Gastroesophageal sphincter (tissue), 4 donors: ENCODE measurements at regions not wholly inside any gene's neighbourhood (a gene's known extent, or its start where the extent isn't known, plus 50 kb on each side); places are given as distances from the start of the nearest gene placed in this dataset.

ENCODE experiments used
- ATAC-seq: fragments of 150-250 bp; one replicate; pipeline ENCODE4 v1.9.1; 2016; ENCODE audit warnings: mild to moderate bottlenecking, moderate library complexity
- H3K27ac ChIP-seq, 4 donors: fragments of 200-600 bp; sonication (generic) in 3 of 4; 1 replicate in 3 of 4; 2 replicates in 1 of 4; pipeline ENCODE4 v1.5.1; 2016 to 2019
- H3K27me3 ChIP-seq: fragments of 200-600 bp; sonication (generic); one replicate; pipeline ENCODE4 v1.5.1; 2019
- H3K36me3 ChIP-seq, 2 donors: fragments of 200-600 bp; sonication (generic); one replicate each; pipeline ENCODE4 v1.5.1; 2019; ENCODE audit warnings: control low read depth in 1 of 2
- H3K4me1 ChIP-seq, 3 donors: fragments of 200-600 bp; sonication (generic); 1 replicate in 2 of 3; 2 replicates in 1 of 3; pipeline ENCODE4 v1.5.1; 2016 to 2019; ENCODE audit warnings: control low read depth in 2 of 3
- H3K4me3 ChIP-seq, 2 donors: fragments of 200-600 bp; sonication (generic); one replicate each; pipeline ENCODE4 v1.5.1; 2019; ENCODE audit warnings: mild to moderate bottlenecking in 1 of 2, moderate library complexity in 1 of 2
- H3K9me3 ChIP-seq, 3 donors: fragments of 200-600 bp; sonication (generic); one replicate each; pipeline ENCODE4 v1.5.1; 2017 to 2019; ENCODE audit warnings: control low read depth in 2 of 3
- EP300 ChIP-seq: sonication (generic); formaldehyde crosslinking; IDR thresholded peaks from one replicate; pipeline ENCODE4 v1.6.1; 2017; ENCODE audit warnings: antibody characterized with exemption, mild to moderate bottlenecking
- POLR2A ChIP-seq, 2 donors: fragments of 450-650 bp; IDR thresholded peaks; one replicate each; pipeline ENCODE4 v1.6.1; 2017; ENCODE audit warnings: antibody characterized with exemption in 2 of 2, mild to moderate bottlenecking in 2 of 2, moderate library complexity in 1 of 2
- POLR2AphosphoS5 ChIP-seq: sonication (generic); formaldehyde crosslinking; IDR thresholded peaks from one replicate; pipeline ENCODE4 v1.6.1; 2017; ENCODE audit warnings: antibody characterized with exemption
- WGBS, 2 donors: methylation state at CpG; one replicate each; pipeline ENCODE4 v1.1.5; 2018; ENCODE audit warnings: low coverage in 1 of 2; 5-methylcytosine and 5-hydroxymethylcytosine counted together
- TF ChIP-seq, protein P1 (sequence below), 4 experiments: fragments of 200-600 bp in 2 of 4; fragments of 450-650 bp in 2 of 4; sonication (generic) in 1 of 4; IDR thresholded peaks; one replicate each; pipeline ENCODE4 v1.5.1; 2017 to 2019; ENCODE audit warnings: antibody characterized with exemption in 4 of 4, mild to moderate bottlenecking in 2 of 4, moderate library complexity in 2 of 4

DNA sequence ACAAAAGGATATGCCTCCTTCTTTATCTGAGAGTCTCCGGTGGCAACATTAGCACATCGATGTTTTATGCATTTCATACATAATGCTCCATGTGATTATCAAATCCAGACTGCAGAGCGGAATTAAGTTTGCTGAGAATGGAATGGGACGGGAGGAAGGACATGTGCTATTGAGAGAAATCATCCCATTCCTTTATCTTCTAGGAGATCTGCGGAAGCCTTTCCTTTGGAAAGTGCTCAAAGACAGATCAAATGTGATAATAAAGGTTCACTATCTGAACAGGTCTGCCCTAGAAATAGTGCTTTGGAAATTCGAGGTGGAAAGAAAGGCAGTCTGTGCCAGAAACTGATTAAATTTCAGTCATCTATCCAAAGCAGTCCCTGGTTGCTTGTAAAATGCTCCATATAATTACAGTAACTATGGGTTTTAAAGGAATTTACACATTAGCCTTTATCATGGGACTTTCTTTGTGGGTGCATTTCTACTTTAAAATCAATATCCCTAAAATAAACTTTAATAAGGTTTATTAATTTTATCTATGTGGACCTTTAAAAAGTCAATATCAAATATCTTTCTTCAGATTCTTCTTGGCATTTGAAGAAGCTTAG is 473.5 kb upstream of the ADGRL2 start:
- no peaks in the 10 kb centered on the region for H3K9me3 ChIP-seq
- WGBS, 2 donors, result 75 to 80% methylated on average over 6 of the region's 6 CpGs
- TF ChIP-seq EP300 (no peak), POLR2A (IDR thresholded peaks at IDR 0.05) (no peak), POLR2AphosphoS5 (no peak)
- TF ChIP-seq, protein P1, sequence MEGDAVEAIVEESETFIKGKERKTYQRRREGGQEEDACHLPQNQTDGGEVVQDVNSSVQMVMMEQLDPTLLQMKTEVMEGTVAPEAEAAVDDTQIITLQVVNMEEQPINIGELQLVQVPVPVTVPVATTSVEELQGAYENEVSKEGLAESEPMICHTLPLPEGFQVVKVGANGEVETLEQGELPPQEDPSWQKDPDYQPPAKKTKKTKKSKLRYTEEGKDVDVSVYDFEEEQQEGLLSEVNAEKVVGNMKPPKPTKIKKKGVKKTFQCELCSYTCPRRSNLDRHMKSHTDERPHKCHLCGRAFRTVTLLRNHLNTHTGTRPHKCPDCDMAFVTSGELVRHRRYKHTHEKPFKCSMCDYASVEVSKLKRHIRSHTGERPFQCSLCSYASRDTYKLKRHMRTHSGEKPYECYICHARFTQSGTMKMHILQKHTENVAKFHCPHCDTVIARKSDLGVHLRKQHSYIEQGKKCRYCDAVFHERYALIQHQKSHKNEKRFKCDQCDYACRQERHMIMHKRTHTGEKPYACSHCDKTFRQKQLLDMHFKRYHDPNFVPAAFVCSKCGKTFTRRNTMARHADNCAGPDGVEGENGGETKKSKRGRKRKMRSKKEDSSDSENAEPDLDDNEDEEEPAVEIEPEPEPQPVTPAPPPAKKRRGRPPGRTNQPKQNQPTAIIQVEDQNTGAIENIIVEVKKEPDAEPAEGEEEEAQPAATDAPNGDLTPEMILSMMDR (IDR thresholded peaks at IDR 0.05), result no peak

DNA sequence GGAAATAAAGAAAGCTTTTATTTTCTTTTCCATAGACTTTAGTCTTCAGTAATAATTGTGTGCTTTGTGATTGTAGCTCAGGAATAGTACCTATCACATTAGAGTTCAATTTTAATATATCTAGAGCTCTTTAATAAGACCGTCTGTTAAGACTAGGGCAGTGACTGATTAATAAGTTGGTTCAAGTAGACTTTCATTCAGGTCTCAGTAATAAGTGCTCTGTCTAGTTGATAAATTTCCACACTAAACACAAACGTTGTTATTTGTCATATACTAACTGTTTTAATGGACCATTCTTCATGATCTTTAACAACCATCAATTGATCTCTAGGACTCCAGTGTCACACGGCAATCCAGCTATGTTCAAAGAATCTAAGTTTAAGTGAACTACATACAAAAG is 474.5 kb upstream of the ADGRL2 start:
- H3K27me3 ChIP-seq, result no peaks in the 10 kb centered on the region
- WGBS, 2 donors, result 72 to 85% methylated on average over 3 of the region's 3 CpGs
- no peaks in the 10 kb centered on the region for H3K36me3 ChIP-seq
- no peak overlapping the region for H3K4me3 ChIP-seq
- no peak for ATAC-seq
- TF ChIP-seq EP300, result no peak
- no peak for TF ChIP-seq POLR2AphosphoS5
- TF ChIP-seq, protein P1 (IDR thresholded peaks at IDR 0.05), result no peak
- TF ChIP-seq POLR2A (IDR thresholded peaks at IDR 0.05), result no peak
- H3K27ac ChIP-seq, result no peak overlapping the region
- H3K9me3 ChIP-seq, result no peaks in the 10 kb centered on the region
- no peaks in the 10 kb centered on the region for H3K4me1 ChIP-seq

More for the DNA sequence above, 473.5 kb upstream of the ADGRL2 start:
- Histone ChIP-seq H3K27ac (no peak overlapping the region), H3K27me3 (no peaks in the 10 kb centered on the region), H3K36me3 (no peaks in the 10 kb centered on the region), H3K4me1 (no peaks in the 10 kb centered on the region), H3K4me3 (no peak overlapping the region)
- ATAC-seq, result no peak

DNA sequence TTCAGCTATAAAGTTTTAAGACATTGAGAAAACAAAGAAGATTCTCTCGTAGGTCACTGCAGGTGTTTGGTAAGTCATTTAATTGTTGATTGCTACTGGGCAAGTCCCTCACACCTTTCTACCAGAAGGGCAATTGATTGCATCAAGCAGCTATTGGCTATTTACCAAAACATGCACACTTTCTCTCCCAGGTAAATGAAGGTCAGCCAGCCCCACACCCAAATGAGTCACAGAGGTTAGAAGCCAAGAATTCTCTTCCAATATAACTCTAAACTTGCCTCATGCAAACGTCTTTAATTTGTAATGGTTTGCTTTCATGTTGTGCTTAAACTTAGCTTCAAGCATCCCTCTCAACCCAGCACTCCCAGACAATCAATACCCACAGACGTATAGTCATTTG is 475.3 kb upstream of the ADGRL2 start:
- WGBS, 2 donors, result 63 to 67% methylated on average over 2 to 3 of the region's 3 CpGs

DNA sequence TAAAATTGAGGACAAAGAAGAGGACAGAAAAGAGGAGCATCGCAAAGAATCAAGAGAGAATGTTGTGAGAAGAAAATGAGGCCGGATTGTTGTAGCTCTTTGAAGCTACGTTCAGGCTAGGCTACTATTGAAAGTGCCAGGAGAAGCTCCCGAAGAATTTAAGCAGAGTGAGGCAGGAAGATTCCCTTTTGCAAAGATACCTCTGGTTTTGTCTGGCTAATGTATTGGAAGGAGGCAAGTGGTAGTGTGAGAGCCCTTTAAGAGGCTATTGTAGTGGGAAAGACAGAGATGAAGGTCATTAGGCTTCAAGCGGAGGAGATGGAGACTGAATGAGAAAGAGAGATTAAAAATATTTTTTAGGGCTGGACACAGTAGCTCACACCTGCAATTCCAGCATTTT is 476.9 kb upstream of the ADGRL2 start:
- Histone ChIP-seq H3K4me1 (no peaks in the 10 kb centered on the region), H3K27me3 (no peaks in the 10 kb centered on the region), H3K4me3 (no peak overlapping the region), H3K9me3 (no peaks in the 10 kb centered on the region), H3K27ac (no peak overlapping the region), H3K36me3 (no peaks in the 10 kb centered on the region)
- TF ChIP-seq POLR2AphosphoS5 (no peak), POLR2A (IDR thresholded peaks at IDR 0.05) (no peak), EP300 (no peak)
- TF ChIP-seq, protein P1 (IDR thresholded peaks at IDR 0.05), result no peak
- WGBS, 2 donors, result 83 to 100% methylated on average over 5 of the region's 5 CpGs
- ATAC-seq, result no peak

More for the DNA sequence above, 475.3 kb upstream of the ADGRL2 start:
- ATAC-seq, result no peak
- Histone ChIP-seq H3K4me3 (no peak overlapping the region), H3K27ac (no peak overlapping the region), H3K36me3 (no peaks in the 10 kb centered on the region), H3K27me3 (no peaks in the 10 kb centered on the region), H3K9me3 (no peaks in the 10 kb centered on the region), H3K4me1 (no peaks in the 10 kb centered on the region)
- no peak for TF ChIP-seq POLR2AphosphoS5
- no peak for TF ChIP-seq POLR2A (IDR thresholded peaks at IDR 0.05)
- no peak for TF ChIP-seq EP300
- TF ChIP-seq, protein P1 (IDR thresholded peaks at IDR 0.05), result no peak

DNA sequence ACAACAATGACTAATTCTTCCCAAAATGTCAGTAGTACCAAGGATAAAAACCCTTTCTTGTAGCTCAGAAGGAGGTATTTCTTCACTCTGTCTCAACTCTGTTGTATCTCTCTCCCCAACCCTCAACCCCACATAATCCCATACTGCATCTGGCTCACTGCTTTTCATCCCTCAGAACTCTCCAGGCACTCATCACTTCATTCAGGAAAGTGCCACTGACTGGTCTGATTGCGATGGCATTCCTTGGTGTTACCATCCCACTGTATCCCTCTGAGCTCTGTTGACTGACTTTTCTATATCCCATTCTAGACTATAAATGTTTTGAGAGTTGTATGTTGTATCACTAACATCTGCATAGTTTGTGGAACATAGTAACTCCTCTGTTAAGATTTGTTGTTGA is 483.5 kb upstream of the ADGRL2 start:
- H3K9me3 ChIP-seq, result no peaks in the 10 kb centered on the region
- TF ChIP-seq EP300 (no peak), POLR2A (IDR thresholded peaks at IDR 0.05) (no peak), POLR2AphosphoS5 (no peak)
- TF ChIP-seq, protein P1 (IDR thresholded peaks at IDR 0.05), result no peak
- ATAC-seq, result no peak
- no peaks in the 10 kb centered on the region for H3K4me1 ChIP-seq
- no peaks in the 10 kb centered on the region for H3K27me3 ChIP-seq
- H3K4me3 ChIP-seq, result no peak overlapping the region
- no peaks in the 10 kb centered on the region for H3K36me3 ChIP-seq
- no peak overlapping the region for H3K27ac ChIP-seq
- WGBS, 2 donors, result 92 to 100% methylated on average over 1 of the region's 1 CpG
